ENCODE measurements at regions not wholly inside any gene's neighbourhood (a gene's known extent, or its start where the extent isn't known, plus 50 kb on each side); places are given as distances from the start of the nearest gene placed in this dataset.

DNA sequence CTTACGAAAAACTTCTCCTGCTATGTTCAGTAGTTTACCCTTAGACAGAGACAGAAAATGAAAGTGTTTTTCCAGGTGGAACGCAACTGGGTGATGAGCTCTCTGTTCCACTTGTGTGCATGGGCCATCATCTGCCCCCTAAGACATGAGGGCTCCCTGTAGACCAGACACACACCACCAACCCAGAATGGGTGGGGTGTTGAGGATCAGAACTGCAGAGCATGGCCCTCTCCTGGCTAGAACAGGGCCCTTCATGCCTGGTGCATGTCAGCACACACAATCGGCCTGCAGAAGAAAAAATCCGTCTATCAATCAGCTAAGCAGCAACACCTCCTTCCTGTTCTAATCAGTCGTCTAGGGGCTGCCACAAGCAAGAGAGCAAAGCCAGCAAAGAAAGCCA is 186.2 kb upstream of the INHBA start:
- intact Hi-C loops (cut with DNase I, micrococcal nuclease), result no loop called here
- no peaks in the 10 kb centered on the region for H3K27me3 Mint-ChIP-seq

DNA sequence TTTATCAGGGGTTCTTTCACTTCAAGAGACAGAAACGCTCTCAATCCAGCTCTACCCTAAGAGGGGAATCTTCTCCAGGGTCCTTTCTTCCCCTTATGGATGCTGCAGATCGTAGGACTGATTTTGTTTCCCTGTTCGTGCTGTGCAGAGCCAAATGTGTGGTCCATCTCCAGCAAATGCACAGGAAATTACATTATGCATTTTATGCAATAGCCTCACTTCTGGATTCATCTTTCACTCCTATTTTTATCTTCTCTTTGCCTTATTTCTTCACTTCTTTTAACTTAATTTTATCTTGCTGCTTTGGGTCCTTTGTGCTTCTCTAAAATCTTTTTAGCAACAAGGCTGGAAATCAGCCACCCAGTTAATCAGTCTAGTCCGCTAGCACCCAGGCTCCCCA is 184.5 kb upstream of the INHBA start:
- Mint-ChIP-seq H3K4me1 (ENCODE audit: low read depth) (peaks cover 7% of the 10 kb centered on the region), H3K9me3 (no peaks in the 10 kb centered on the region), H3K36me3 (ENCODE audit: low read depth) (no peaks in the 10 kb centered on the region), H3K27me3 (no peaks in the 10 kb centered on the region), H3K4me3 (no peak overlapping the region), H3K27ac (no peak overlapping the region)
- intact Hi-C loops (cut with DNase I, micrococcal nuclease), result no loop called here
- no peak for ATAC-seq (ENCODE audit: poor library complexity)
- H3K27me3 ChIP-seq (ENCODE audit: control insufficient read depth in 1 of 2, insufficient read depth in 2 of 2, low read length in 2 of 2), result no peaks in the 10 kb centered on the region
- CTCF ChIA-PET, result no interaction called here
- TF ChIP-seq, protein P1, sequence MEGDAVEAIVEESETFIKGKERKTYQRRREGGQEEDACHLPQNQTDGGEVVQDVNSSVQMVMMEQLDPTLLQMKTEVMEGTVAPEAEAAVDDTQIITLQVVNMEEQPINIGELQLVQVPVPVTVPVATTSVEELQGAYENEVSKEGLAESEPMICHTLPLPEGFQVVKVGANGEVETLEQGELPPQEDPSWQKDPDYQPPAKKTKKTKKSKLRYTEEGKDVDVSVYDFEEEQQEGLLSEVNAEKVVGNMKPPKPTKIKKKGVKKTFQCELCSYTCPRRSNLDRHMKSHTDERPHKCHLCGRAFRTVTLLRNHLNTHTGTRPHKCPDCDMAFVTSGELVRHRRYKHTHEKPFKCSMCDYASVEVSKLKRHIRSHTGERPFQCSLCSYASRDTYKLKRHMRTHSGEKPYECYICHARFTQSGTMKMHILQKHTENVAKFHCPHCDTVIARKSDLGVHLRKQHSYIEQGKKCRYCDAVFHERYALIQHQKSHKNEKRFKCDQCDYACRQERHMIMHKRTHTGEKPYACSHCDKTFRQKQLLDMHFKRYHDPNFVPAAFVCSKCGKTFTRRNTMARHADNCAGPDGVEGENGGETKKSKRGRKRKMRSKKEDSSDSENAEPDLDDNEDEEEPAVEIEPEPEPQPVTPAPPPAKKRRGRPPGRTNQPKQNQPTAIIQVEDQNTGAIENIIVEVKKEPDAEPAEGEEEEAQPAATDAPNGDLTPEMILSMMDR (IDR thresholded peaks at IDR 0.05), result no peak
- peaks cover 6% of the 10 kb centered on the region for H3K4me1 ChIP-seq (ENCODE audit: insufficient read depth, low read length)
- POLR2A ChIA-PET, result no interaction called here
- H3K4me3 ChIP-seq (ENCODE audit: low read length), result no peak overlapping the region
- H3K27ac ChIP-seq (ENCODE audit: low read depth in 1 of 2, low read length in 2 of 2), result no peak overlapping the region
- H3K36me3 ChIP-seq (ENCODE audit: insufficient read depth, low read length), result no peaks in the 10 kb centered on the region
- DNase-seq, result no peak
- H3K9me3 ChIP-seq (ENCODE audit: control insufficient read depth in 1 of 2, insufficient read depth in 1 of 2, low read length in 2 of 2), result no peaks in the 10 kb centered on the region

More for the DNA sequence above, 186.2 kb upstream of the INHBA start:
- Mint-ChIP-seq H3K9me3 (no peaks in the 10 kb centered on the region), H3K4me1 (ENCODE audit: low read depth) (no peaks in the 10 kb centered on the region), H3K36me3 (ENCODE audit: low read depth) (no peaks in the 10 kb centered on the region), H3K4me3 (no peak overlapping the region), H3K27ac (no peak overlapping the region)
- H3K4me1 ChIP-seq (ENCODE audit: insufficient read depth, low read length), result no peaks in the 10 kb centered on the region
- ChIA-PET CTCF (interaction anchor here (1.5 kb wide), 1 partner anchor 52 kb away, joined by 4 read pairs; no protein-coding TSS in a partner anchor), POLR2A (no interaction called here)
- ATAC-seq (ENCODE audit: poor library complexity) (no peak), DNase-seq (no peak)
- H3K4me3 ChIP-seq (ENCODE audit: low read length), result no peak overlapping the region
- no peaks in the 10 kb centered on the region for H3K36me3 ChIP-seq (ENCODE audit: insufficient read depth, low read length)
- no peaks in the 10 kb centered on the region for H3K27me3 ChIP-seq (ENCODE audit: control insufficient read depth in 1 of 2, insufficient read depth in 2 of 2, low read length in 2 of 2)
- TF ChIP-seq, protein P1 (IDR thresholded peaks at IDR 0.05), result no peak
- no peak overlapping the region for H3K27ac ChIP-seq (ENCODE audit: low read depth in 1 of 2, low read length in 2 of 2)
- no peaks in the 10 kb centered on the region for H3K9me3 ChIP-seq (ENCODE audit: control insufficient read depth in 1 of 2, insufficient read depth in 1 of 2, low read length in 2 of 2)

DNA sequence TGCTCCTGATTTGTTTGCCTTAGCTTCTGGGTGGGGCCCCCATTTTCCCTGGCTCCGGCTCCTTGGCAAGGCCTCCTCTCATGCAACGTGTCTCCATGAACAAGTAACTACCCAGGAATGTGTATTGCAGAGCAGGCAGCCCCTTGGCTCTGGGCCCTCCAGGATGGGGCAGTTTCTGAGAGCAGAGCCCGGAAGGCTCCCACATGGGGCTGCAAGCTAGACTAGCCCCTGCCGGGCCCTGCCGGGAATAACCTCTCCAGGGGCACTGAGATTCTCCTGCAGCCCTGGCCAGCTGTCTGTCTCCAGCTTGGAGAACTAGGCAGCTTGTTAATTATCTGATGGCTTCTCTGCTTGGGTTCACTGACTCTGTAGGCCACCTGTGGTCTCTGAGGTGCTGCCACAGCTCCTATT is 184.0 kb upstream of the INHBA start:
- no peaks in the 10 kb centered on the region for H3K27me3 Mint-ChIP-seq
- intact Hi-C loops (cut with DNase I, micrococcal nuclease), result no loop called here
- peaks cover 12% of the 10 kb centered on the region for H3K4me1 Mint-ChIP-seq (ENCODE audit: low read depth)
- H3K36me3 Mint-ChIP-seq (ENCODE audit: low read depth), result peaks cover 2% of the 10 kb centered on the region
- no peak for ATAC-seq (ENCODE audit: poor library complexity)
- no peak overlapping the region for H3K27ac ChIP-seq (ENCODE audit: low read depth in 1 of 2, low read length in 2 of 2)
- ChIA-PET POLR2A (no interaction called here), CTCF (no interaction called here)
- H3K9me3 Mint-ChIP-seq, result no peaks in the 10 kb centered on the region
- no peaks in the 10 kb centered on the region for H3K36me3 ChIP-seq (ENCODE audit: insufficient read depth, low read length)
- H3K4me3 ChIP-seq (ENCODE audit: low read length), result no peak overlapping the region
- TF ChIP-seq, protein P1 (IDR thresholded peaks at IDR 0.05), result no peak
- H3K9me3 ChIP-seq (ENCODE audit: control insufficient read depth in 1 of 2, insufficient read depth in 1 of 2, low read length in 2 of 2), result no peaks in the 10 kb centered on the region
- H3K27me3 ChIP-seq (ENCODE audit: control insufficient read depth in 1 of 2, insufficient read depth in 2 of 2, low read length in 2 of 2), result no peaks in the 10 kb centered on the region
- peaks cover 11% of the 10 kb centered on the region for H3K4me1 ChIP-seq (ENCODE audit: insufficient read depth, low read length)
- H3K4me3 Mint-ChIP-seq, result no peak overlapping the region
- H3K27ac Mint-ChIP-seq, result no peak overlapping the region
- no peak for DNase-seq
